CD4-positive, alpha-beta T cell (primary cell): ENCODE measurements at regions not wholly inside any gene's neighbourhood (a gene's known extent, or its start where the extent isn't known, plus 50 kb on each side); places are given as distances from the start of the nearest gene placed in this dataset.

ENCODE experiments used
- ATAC-seq: fragments of 200-7000 bp; cut with Tn5 transposase; one replicate; pipeline ENCODE4 v1.10.0; 2022; ENCODE audit warnings: mild to moderate bottlenecking; ENCODE audit not compliant: poor library complexity
- CTCF ChIA-PET: fragments of 350-600 bp; sonication (Branson Sonifier 250); formaldehyde crosslinking; loops from one replicate; lab custom pipeline; 2021; ENCODE audit warnings: antibody characterized with exemption, inconsistent platforms; lab: Charles Lee
- POLR2A ChIA-PET: fragments of 350-600 bp; sonication (Branson Sonifier 250); formaldehyde crosslinking; loops from one replicate; lab custom pipeline; 2021; ENCODE audit warnings: antibody characterized with exemption, inconsistent platforms; lab: Charles Lee
- DNase-seq, 14 experiments: peaks; one replicate each; pipeline ENCODE4 v3.0.0-alpha.2; 2013 to 2020; ENCODE audit warnings: mixed read lengths in 2 of 14
- H3K27ac ChIP-seq, 2 donors: one replicate each; pipeline versions ENCODE4 v1.5.1 to v1.7.0; 2013; ENCODE audit warnings: low read length in 2 of 2, low read depth in 1 of 2, mild to moderate bottlenecking in 1 of 2
- H3K27me3 ChIP-seq, 2 experiments: 1 replicate in 1 of 2; 2 replicates in 1 of 2; pipeline versions ENCODE4 v1.6.1 to v1.7.0; 2013; ENCODE audit warnings: low read length in 2 of 2, control low read depth in 1 of 2, mild to moderate bottlenecking in 1 of 2, moderate library complexity in 1 of 2; ENCODE audit not compliant: insufficient read depth in 2 of 2, control insufficient read depth in 1 of 2
- H3K36me3 ChIP-seq: one replicate; pipeline ENCODE4 v1.6.1; 2013; ENCODE audit warnings: low read length, control low read depth; ENCODE audit not compliant: insufficient read depth
- H3K4me1 ChIP-seq: one replicate; pipeline ENCODE4 v1.6.1; 2013; ENCODE audit warnings: low read length, control low read depth; ENCODE audit not compliant: insufficient read depth
- H3K4me3 ChIP-seq: one replicate; pipeline ENCODE4 v1.5.1; 2013; ENCODE audit warnings: mild to moderate bottlenecking, low read length, moderate library complexity
- H3K9me3 ChIP-seq, 2 experiments: 1 replicate in 1 of 2; 2 replicates in 1 of 2; pipeline versions ENCODE4 v1.6.1 to v1.7.0; 2013; ENCODE audit warnings: low read length in 2 of 2, mild to moderate bottlenecking in 2 of 2, control low read depth in 1 of 2, moderate library complexity in 1 of 2; ENCODE audit not compliant: control insufficient read depth in 1 of 2, insufficient read depth in 1 of 2
- H3K27ac Mint-ChIP-seq: one replicate; pipeline ENCODE4 v1.8.0; 2020; ENCODE audit warnings: mixed read lengths
- H3K27me3 Mint-ChIP-seq: one replicate; pipeline ENCODE4 v1.8.0; 2021; ENCODE audit warnings: mixed read lengths
- H3K36me3 Mint-ChIP-seq: one replicate; pipeline ENCODE4 v1.8.0; 2021; ENCODE audit warnings: low read depth, mixed read lengths
- H3K4me1 Mint-ChIP-seq: one replicate; pipeline ENCODE4 v1.8.0; 2021; ENCODE audit warnings: low read depth, mixed read lengths
- H3K4me3 Mint-ChIP-seq: one replicate; pipeline ENCODE4 v1.8.0; 2020; ENCODE audit warnings: mild to moderate bottlenecking, mixed read lengths
- H3K9me3 Mint-ChIP-seq: one replicate; pipeline ENCODE4 v1.8.0; 2020; ENCODE audit warnings: mixed read lengths
- intact Hi-C, 2 experiments: fragments of 100-400 bp; cut with DNase I in 1 of 2; cut with micrococcal nuclease in 1 of 2; formaldehyde crosslinking; loops; one replicate each; pipeline versions ENCODE4 v1.15.1 to v1.9.0; 2023 to 2025; cut with DNase I, micrococcal nuclease
- TF ChIP-seq, protein P1 (sequence below): fragments of 200-600 bp; IDR thresholded peaks from one replicate; pipeline ENCODE4 v1.8.0; 2022; ENCODE audit warnings: antibody characterized with exemption, mild to moderate bottlenecking

DNA sequence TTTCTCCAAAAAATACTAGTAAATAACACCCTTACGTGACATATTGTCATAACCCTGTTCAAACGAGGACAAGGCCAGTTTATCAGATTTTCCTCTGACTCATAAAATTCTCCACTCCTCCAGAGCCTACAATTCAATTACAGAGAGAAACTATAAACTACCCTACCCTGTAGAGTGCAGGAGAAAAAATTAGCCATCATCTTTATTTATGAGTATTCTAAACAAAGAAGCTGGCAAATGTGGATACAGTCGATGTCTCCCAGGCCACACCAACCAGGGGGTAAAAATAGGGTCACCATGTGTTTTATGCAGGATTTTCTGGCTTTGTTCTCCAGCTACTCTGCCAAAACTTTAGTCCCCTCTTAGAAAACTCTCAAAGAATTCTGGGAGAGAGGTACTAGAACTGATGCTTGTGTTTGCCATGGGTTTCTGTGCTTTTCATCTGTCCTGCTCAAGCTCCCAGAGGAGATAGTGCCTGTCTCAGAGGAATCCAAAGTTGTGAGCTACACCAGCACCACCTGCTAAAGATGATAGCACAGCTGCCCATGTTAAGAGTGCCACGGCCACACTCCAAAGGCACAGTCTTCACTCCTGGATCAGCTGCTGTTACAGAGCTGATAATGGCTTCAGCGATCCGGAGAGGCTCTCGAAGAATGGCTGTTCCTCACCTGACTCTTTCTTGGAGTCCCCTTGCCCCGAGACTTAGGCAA is 150.2 kb downstream of the IMPG2 start:
- Mint-ChIP-seq H3K4me3 (no peak overlapping the region), H3K27ac (no peak overlapping the region), H3K36me3 (no peaks in the 10 kb centered on the region), H3K9me3 (peaks cover 2% of the 10 kb centered on the region), H3K27me3 (peaks cover 24% of the 10 kb centered on the region), H3K4me1 (no peaks in the 10 kb centered on the region)
- H3K27ac ChIP-seq: no peak overlapping the region
- TF ChIP-seq, protein P1, sequence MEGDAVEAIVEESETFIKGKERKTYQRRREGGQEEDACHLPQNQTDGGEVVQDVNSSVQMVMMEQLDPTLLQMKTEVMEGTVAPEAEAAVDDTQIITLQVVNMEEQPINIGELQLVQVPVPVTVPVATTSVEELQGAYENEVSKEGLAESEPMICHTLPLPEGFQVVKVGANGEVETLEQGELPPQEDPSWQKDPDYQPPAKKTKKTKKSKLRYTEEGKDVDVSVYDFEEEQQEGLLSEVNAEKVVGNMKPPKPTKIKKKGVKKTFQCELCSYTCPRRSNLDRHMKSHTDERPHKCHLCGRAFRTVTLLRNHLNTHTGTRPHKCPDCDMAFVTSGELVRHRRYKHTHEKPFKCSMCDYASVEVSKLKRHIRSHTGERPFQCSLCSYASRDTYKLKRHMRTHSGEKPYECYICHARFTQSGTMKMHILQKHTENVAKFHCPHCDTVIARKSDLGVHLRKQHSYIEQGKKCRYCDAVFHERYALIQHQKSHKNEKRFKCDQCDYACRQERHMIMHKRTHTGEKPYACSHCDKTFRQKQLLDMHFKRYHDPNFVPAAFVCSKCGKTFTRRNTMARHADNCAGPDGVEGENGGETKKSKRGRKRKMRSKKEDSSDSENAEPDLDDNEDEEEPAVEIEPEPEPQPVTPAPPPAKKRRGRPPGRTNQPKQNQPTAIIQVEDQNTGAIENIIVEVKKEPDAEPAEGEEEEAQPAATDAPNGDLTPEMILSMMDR: no peak
- no peaks in the 10 kb centered on the region for H3K4me1 ChIP-seq
- no peak for ATAC-seq
- H3K4me3 ChIP-seq: no peak overlapping the region
- H3K9me3 ChIP-seq: no peaks in the 10 kb centered on the region
- no peak for DNase-seq
- no peaks in the 10 kb centered on the region for H3K36me3 ChIP-seq
- H3K27me3 ChIP-seq: peaks cover 0 to 3% of the 10 kb centered on the region in 2 experiments
- intact Hi-C loops: no loop called here
- ChIA-PET CTCF (no interaction called here), POLR2A (no interaction called here)

DNA sequence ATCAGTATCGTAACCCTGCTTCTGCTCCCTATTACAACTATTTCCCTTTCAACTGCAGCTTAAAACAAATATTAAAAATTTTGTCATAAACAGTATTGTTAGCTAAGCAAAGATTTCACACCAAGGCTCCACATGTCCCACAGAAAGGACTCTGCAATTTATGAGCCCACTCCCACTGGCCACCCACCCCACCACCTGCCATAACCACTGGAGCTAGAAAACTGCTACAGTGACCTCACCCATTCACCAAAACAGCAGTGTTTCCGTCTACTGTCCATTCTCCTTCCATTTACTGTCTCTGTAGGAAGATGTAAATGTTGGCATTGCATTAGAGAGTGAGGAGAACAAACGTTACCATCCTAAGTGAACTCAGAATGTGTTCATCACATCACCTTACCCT is 150.9 kb downstream of the IMPG2 start:
- DNase-seq (no peak), ATAC-seq (no peak)
- no peaks in the 10 kb centered on the region for H3K36me3 Mint-ChIP-seq
- ChIA-PET CTCF (no interaction called here), POLR2A (no interaction called here)
- H3K9me3 Mint-ChIP-seq: peaks cover 2% of the 10 kb centered on the region
- no peak overlapping the region for H3K4me3 Mint-ChIP-seq
- no peaks in the 10 kb centered on the region for H3K4me1 ChIP-seq
- no peak overlapping the region for H3K4me3 ChIP-seq
- no peak overlapping the region for H3K27ac Mint-ChIP-seq
- H3K36me3 ChIP-seq: no peaks in the 10 kb centered on the region
- H3K27me3 Mint-ChIP-seq: peaks cover 24% of the 10 kb centered on the region
- peaks cover 0 to 3% of the 10 kb centered on the region in 2 experiments for H3K27me3 ChIP-seq
- intact Hi-C loops: no loop called here
- TF ChIP-seq, protein P1: no peak
- no peaks in the 10 kb centered on the region for H3K4me1 Mint-ChIP-seq
- H3K9me3 ChIP-seq: no peaks in the 10 kb centered on the region
- no peak overlapping the region for H3K27ac ChIP-seq

DNA sequence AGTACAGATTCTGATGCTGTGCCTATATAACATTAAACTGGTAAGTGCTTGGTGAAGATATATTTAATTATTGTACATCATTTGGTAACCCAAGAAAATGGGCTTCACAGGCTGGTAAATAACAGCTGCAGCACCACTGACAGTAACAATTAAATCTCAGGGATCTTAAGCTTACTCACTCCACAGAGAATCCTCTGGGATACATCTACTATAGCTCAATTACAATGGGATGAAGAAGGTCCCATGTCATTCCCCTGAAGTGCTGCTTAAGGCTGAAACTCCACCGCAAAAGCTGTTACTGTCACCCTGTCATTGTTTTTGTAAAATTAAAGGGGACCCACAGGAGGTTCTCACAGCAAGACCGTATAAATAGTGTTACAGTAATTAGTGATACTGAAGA is 153.0 kb downstream of the IMPG2 start:
- Mint-ChIP-seq H3K9me3 (no peaks in the 10 kb centered on the region), H3K27ac (no peak overlapping the region), H3K4me1 (no peaks in the 10 kb centered on the region), H3K4me3 (no peak overlapping the region), H3K36me3 (no peaks in the 10 kb centered on the region), H3K27me3 (peaks cover 37% of the 10 kb centered on the region)
- H3K27ac ChIP-seq: no peak overlapping the region
- no peak for DNase-seq
- TF ChIP-seq, protein P1: no peak
- ChIA-PET CTCF (no interaction called here), POLR2A (no interaction called here)
- H3K9me3 ChIP-seq: no peaks in the 10 kb centered on the region
- no peak for ATAC-seq
- intact Hi-C loops: no loop called here
- H3K36me3 ChIP-seq: no peaks in the 10 kb centered on the region
- peaks cover 3 to 6% of the 10 kb centered on the region in 2 experiments for H3K27me3 ChIP-seq
- H3K4me1 ChIP-seq: no peaks in the 10 kb centered on the region
- H3K4me3 ChIP-seq: no peak overlapping the region
